ENCODE measurements at regions not wholly inside any gene's neighbourhood (a gene's known extent, or its start where the extent isn't known, plus 50 kb on each side); places are given as distances from the start of the nearest gene placed in this dataset.
"Not testable (repeated sequence)": the region's sequence is repeated elsewhere in the genome, so short reads cannot be mapped to it uniquely, and the experiment has no call there.

DNA sequence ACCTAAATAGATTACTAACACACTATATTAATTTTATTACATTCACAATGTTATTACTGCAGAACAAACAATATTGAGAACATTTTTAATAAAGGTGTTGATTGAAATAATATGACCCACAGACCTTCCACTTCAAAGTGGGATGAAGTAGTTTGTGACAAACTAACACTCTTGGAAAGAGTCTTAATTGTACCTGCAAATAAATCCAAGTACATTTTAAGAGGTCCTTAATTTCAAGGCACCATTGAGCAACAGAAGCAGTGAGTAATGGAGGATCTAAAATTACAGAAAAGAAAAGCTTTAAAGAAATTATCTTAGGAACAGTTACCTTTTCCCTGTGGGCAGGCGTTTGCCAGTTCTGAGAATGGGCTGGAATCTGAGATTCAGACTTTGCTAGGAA is 140.2 kb downstream of the MMUT start:
- ChIA-PET CTCF (no interaction called here), POLR2A (no interaction called here)
- no peak overlapping the region for H3K27ac Mint-ChIP-seq
- H3K4me3 Mint-ChIP-seq, result no peak overlapping the region
- no peaks in the 10 kb centered on the region for H3K27me3 Mint-ChIP-seq
- H3K9me3 Mint-ChIP-seq, result peaks cover 3% of the 10 kb centered on the region
- intact Hi-C loops (cut with micrococcal nuclease), result no loop called here
- H3K4me1 Mint-ChIP-seq, result no peaks in the 10 kb centered on the region
- TF ChIP-seq, protein P1, sequence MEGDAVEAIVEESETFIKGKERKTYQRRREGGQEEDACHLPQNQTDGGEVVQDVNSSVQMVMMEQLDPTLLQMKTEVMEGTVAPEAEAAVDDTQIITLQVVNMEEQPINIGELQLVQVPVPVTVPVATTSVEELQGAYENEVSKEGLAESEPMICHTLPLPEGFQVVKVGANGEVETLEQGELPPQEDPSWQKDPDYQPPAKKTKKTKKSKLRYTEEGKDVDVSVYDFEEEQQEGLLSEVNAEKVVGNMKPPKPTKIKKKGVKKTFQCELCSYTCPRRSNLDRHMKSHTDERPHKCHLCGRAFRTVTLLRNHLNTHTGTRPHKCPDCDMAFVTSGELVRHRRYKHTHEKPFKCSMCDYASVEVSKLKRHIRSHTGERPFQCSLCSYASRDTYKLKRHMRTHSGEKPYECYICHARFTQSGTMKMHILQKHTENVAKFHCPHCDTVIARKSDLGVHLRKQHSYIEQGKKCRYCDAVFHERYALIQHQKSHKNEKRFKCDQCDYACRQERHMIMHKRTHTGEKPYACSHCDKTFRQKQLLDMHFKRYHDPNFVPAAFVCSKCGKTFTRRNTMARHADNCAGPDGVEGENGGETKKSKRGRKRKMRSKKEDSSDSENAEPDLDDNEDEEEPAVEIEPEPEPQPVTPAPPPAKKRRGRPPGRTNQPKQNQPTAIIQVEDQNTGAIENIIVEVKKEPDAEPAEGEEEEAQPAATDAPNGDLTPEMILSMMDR (IDR thresholded peaks at IDR 0.05), result no peak
- ATAC-seq (ENCODE audit: low read depth) (no peak), DNase-seq (no peak)
- no peaks in the 10 kb centered on the region for H3K36me3 Mint-ChIP-seq (ENCODE audit: low read depth)

DNA sequence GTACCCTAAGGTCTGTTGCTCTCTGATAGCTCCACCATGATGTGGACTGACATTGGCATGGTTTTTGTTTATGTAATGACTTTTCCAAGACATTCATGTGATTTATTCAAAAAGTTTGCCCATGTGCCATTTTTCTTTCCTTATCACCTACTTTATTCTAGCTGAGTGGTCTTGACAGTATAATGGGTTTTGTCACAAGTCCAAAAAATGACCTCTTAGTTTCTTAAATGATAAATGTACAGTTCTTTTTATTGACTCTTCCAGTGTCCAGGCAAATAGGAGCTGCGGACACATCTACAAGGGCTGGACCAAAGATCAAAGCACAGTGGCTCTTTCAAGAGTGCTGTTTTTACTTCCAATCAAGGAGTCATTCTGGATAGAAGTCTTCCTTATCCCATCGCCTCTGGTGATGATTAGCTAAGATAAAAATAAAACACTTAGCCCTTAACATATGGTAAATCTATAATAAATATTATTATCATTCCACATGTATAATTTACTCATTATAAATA is 141.4 kb downstream of the MMUT start:
- intact Hi-C loops (cut with micrococcal nuclease), result no loop called here
- H3K36me3 Mint-ChIP-seq (ENCODE audit: low read depth), result no peaks in the 10 kb centered on the region
- H3K4me1 Mint-ChIP-seq, result no peaks in the 10 kb centered on the region
- TF ChIP-seq, protein P1 (IDR thresholded peaks at IDR 0.05), result no peak
- ChIA-PET POLR2A (no interaction called here), CTCF (no interaction called here)
- ATAC-seq (ENCODE audit: low read depth) (no peak), DNase-seq (no peak)
- no peaks in the 10 kb centered on the region for H3K27me3 Mint-ChIP-seq
- H3K27ac Mint-ChIP-seq, result no peak overlapping the region
- H3K9me3 Mint-ChIP-seq, result peaks cover 5% of the 10 kb centered on the region
- no peak overlapping the region for H3K4me3 Mint-ChIP-seq

DNA sequence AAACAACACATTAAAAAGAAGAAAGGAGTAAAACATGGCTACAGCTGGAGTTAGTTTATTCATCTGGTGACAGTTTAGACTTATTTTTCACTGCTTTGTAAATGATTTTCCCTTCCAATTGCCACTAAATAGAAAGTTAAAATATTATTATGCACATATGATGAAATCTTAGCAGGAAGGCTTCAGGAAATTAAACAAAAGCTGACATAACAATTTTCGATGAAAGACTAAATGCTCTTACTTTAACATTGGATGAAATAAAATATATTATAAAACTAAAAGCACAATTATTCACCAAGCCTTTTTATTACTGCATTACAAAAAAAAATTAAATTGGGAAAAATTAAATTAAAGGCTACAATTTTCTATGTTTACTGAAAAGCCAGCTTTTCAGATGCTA is 158.0 kb downstream of the MMUT start:
- H3K4me1 Mint-ChIP-seq, result no peaks in the 10 kb centered on the region
- H3K4me3 Mint-ChIP-seq, result no peak overlapping the region
- no peak overlapping the region for H3K27ac Mint-ChIP-seq
- ChIA-PET CTCF (no interaction called here), POLR2A (no interaction called here)
- TF ChIP-seq, protein P1 (IDR thresholded peaks at IDR 0.05), result no peak
- intact Hi-C loops (cut with micrococcal nuclease), result no loop called here
- H3K27me3 Mint-ChIP-seq, result no peaks in the 10 kb centered on the region
- H3K9me3 Mint-ChIP-seq, result peaks cover 5% of the 10 kb centered on the region
- DNase-seq (no peak), ATAC-seq (ENCODE audit: low read depth) (no peak)
- H3K36me3 Mint-ChIP-seq (ENCODE audit: low read depth), result no peaks in the 10 kb centered on the region

DNA sequence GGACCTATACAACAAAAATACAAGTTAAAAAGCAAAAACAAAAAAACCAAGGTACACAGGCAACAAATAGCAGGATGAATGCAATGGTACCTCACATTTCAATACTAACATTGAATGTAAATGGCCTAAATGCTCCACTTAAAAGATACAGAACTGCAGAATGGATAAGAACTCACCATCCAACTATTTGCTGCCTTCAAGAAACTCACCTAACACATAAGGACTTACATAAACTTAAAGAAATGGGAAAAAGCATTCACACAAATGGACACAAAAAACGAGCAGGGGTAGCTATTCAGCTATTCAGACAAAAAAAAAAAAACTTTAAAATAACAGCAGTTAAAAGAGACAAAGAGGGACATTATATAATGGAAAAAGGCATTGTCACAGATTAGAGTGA is 158.7 kb downstream of the MMUT start:
- H3K9me3 Mint-ChIP-seq; CTCF ChIA-PET; H3K27ac Mint-ChIP-seq; H3K4me1 Mint-ChIP-seq; POLR2A ChIA-PET; H3K27me3 Mint-ChIP-seq; ATAC-seq (ENCODE audit: low read depth); H3K36me3 Mint-ChIP-seq (ENCODE audit: low read depth); H3K4me3 Mint-ChIP-seq; DNase-seq; intact Hi-C loops (cut with micrococcal nuclease): not testable (repeated sequence)

DNA sequence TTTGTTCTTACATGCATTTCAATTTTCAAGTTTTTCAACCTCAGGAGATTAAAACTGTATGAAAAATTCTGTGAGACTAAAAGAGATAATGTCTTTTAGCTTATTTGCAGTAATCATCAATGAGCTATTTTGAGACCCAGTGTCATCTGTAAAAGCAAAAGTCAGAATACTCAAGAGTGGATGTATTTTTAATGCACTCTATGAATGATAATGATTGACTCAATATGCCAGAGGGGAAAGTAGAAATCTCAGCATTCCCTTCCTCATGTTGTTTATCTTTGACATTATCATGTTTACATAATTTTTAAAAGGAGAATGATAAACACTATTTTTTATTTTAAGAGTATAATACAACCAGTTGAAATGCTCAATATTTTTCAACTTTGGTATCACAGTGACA is 162.1 kb downstream of the MMUT start:
- Mint-ChIP-seq H3K27me3 (no peaks in the 10 kb centered on the region), H3K4me1 (no peaks in the 10 kb centered on the region), H3K27ac (no peak overlapping the region), H3K9me3 (peaks cover 5% of the 10 kb centered on the region), H3K4me3 (no peak overlapping the region), H3K36me3 (ENCODE audit: low read depth) (no peaks in the 10 kb centered on the region)
- ChIA-PET POLR2A (no interaction called here), CTCF (no interaction called here)
- ATAC-seq (ENCODE audit: low read depth) (no peak), DNase-seq (no peak)
- TF ChIP-seq, protein P1 (IDR thresholded peaks at IDR 0.05), result no peak
- intact Hi-C loops (cut with micrococcal nuclease), result no loop called here

DNA sequence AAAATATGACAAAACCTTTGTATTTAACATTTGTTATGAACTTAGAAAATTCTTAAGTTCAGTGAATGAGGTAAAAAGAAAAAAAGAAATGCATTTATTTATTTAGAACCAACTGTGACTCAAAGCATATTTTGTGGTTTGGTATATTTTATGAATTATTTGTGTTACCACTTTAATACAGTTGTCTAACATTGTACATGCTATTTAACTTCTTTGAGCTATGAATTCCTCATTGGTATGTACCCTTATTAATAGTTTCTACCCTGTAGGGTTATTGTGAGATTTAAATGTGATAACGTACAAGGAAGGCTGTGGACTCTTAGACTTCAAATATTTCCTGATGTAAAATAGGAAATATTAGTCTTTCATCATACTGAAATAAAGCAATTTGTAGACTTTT is 162.6 kb downstream of the MMUT start:
- CTCF ChIA-PET, result no interaction called here

More for the DNA sequence above, 162.6 kb downstream of the MMUT start:
- DNase-seq (no peak), ATAC-seq (ENCODE audit: low read depth) (no peak)
- Mint-ChIP-seq H3K27ac (no peak overlapping the region), H3K4me3 (no peak overlapping the region), H3K36me3 (ENCODE audit: low read depth) (no peaks in the 10 kb centered on the region), H3K27me3 (no peaks in the 10 kb centered on the region), H3K4me1 (no peaks in the 10 kb centered on the region), H3K9me3 (peaks cover 5% of the 10 kb centered on the region)
- POLR2A ChIA-PET, result no interaction called here
- TF ChIP-seq, protein P1 (IDR thresholded peaks at IDR 0.05), result no peak
- intact Hi-C loops (cut with micrococcal nuclease), result no loop called here
